DOHH2 (cell line): ENCODE measurements at regions not wholly inside any gene's neighbourhood (a gene's known extent, or its start where the extent isn't known, plus 50 kb on each side); places are given as distances from the start of the nearest gene placed in this dataset.
A peak's percentile ranks its signal among the peaks of the same experiment; 100 is the strongest.

ENCODE experiments used
- H3F3A ChIP-seq: fragments of 200-600 bp; sonication (generic), shearing (Covaris generic); 2 replicates; pipeline ENCODE4 v1.6.0; 2016; ENCODE audit warnings: antibody characterized with exemption, mild to moderate bottlenecking; ENCODE audit not compliant: control insufficient read depth, insufficient read depth
- H3K27ac ChIP-seq: fragments of 200-600 bp; sonication (generic); 2 replicates; pipeline ENCODE4 v1.5.1; 2014; ENCODE audit warnings: low read depth, mild to moderate bottlenecking, low read length, moderate library complexity
- H3K27me3 ChIP-seq: fragments of 200-600 bp; sonication (generic); 2 replicates; pipeline ENCODE4 v1.6.1; 2014; ENCODE audit warnings: mild to moderate bottlenecking, low read length, mixed read lengths; ENCODE audit not compliant: control insufficient read depth
- H3K36me3 ChIP-seq: fragments of 200-600 bp; sonication (generic); 2 replicates; pipeline ENCODE4 v1.6.1; 2014; ENCODE audit warnings: mild to moderate bottlenecking, low read length, moderate library complexity, mixed read lengths; ENCODE audit not compliant: control insufficient read depth
- H3K4me1 ChIP-seq: fragments of 200-600 bp; sonication (generic); 2 replicates; pipeline ENCODE4 v1.6.1; 2014; ENCODE audit warnings: mild to moderate bottlenecking, low read length, mixed read lengths; ENCODE audit not compliant: control insufficient read depth
- H3K4me2 ChIP-seq: fragments of 200-600 bp; sonication (generic); 2 replicates; pipeline ENCODE4 v1.6.0; 2014; ENCODE audit warnings: mild to moderate bottlenecking, low read length, moderate library complexity
- H3K4me3 ChIP-seq: fragments of 200-600 bp; sonication (generic); 2 replicates; pipeline ENCODE4 v1.5.1; 2014; ENCODE audit warnings: mild to moderate bottlenecking, low read length, mixed read lengths
- H3K79me2 ChIP-seq: fragments of 200-600 bp; sonication (generic); 2 replicates; pipeline ENCODE4 v1.6.1; 2014; ENCODE audit warnings: mild to moderate bottlenecking, low read length, mixed read lengths; ENCODE audit not compliant: control insufficient read depth
- H3K9me2 ChIP-seq: fragments of 200-600 bp; sonication (generic); replicated peaks from 2 replicates; pipeline ENCODE4 v1.6.1; 2014; ENCODE audit warnings: mild to moderate bottlenecking, low read length, mixed read lengths; ENCODE audit not compliant: control insufficient read depth
- H3K9me3 ChIP-seq: fragments of 200-600 bp; sonication (generic); 2 replicates; pipeline ENCODE4 v1.6.1; 2014; ENCODE audit warnings: antibody characterized with exemption, low read length, mixed read lengths; ENCODE audit not compliant: control insufficient read depth, insufficient read depth
- H4K20me1 ChIP-seq: fragments of 200-600 bp; sonication (generic); 2 replicates; pipeline ENCODE4 v1.6.0; 2014; ENCODE audit warnings: low read depth, mild to moderate bottlenecking, antibody characterized with exemption, low read length, moderate library complexity; ENCODE audit not compliant: control insufficient read depth, insufficient read depth
- CTCF ChIP-seq: fragments of 200-600 bp; sonication (generic); IDR thresholded peaks from one replicate; pipeline ENCODE4 v1.5.1; 2014; ENCODE audit warnings: antibody characterized with exemption, mild to moderate bottlenecking, low read depth, low read length; ENCODE audit not compliant: poor library complexity, severe bottlenecking
- EZH2phosphoT487 ChIP-seq: fragments of 200-600 bp; sonication (generic); IDR thresholded peaks from 2 replicates; pipeline ENCODE4 v1.6.1; 2017; ENCODE audit warnings: borderline replicate concordance, mild to moderate bottlenecking, antibody characterized with exemption, low read length, moderate library complexity, mixed read lengths

DNA sequence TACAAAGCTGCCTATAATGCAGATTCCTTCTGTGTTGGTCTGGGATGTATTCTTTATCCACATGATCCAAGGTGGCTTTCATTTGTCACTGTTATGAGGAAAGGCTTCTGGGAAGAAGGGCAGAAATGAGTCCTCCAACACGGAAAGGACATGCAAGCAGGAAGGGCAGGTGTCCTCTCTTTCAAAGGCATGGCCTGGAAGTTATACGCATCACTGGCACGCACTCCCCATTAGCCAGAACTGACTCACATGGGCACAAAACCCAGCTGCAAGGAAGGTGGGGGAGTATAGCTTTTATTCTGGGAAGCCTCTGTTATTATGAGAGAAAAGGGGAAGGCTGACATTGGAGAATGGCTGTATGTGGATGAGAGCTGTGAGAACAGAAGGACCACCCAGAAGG is 141.3 kb upstream of the ZNF618 start:
- Histone ChIP-seq H3K79me2 (no peaks in the 10 kb centered on the region), H3F3A (no peaks in the 10 kb centered on the region), H3K36me3 (no peaks in the 10 kb centered on the region), H3K4me2 (no peak overlapping the region), H3K27ac (no peak overlapping the region), H3K27me3 (peaks cover 4% of the 10 kb centered on the region; the same call in 1 of the 2 replicates), H3K4me3 (no peak overlapping the region), H4K20me1 (no peaks in the 10 kb centered on the region), H3K9me2 (no peaks in the 10 kb centered on the region), H3K9me3 (0 out of 2 replicates have a peak, but pooled peaks cover 6% of the 10 kb centered on the region), H3K4me1 (no peaks in the 10 kb centered on the region)
- TF ChIP-seq EZH2phosphoT487, result no peak
- no peak for TF ChIP-seq CTCF

DNA sequence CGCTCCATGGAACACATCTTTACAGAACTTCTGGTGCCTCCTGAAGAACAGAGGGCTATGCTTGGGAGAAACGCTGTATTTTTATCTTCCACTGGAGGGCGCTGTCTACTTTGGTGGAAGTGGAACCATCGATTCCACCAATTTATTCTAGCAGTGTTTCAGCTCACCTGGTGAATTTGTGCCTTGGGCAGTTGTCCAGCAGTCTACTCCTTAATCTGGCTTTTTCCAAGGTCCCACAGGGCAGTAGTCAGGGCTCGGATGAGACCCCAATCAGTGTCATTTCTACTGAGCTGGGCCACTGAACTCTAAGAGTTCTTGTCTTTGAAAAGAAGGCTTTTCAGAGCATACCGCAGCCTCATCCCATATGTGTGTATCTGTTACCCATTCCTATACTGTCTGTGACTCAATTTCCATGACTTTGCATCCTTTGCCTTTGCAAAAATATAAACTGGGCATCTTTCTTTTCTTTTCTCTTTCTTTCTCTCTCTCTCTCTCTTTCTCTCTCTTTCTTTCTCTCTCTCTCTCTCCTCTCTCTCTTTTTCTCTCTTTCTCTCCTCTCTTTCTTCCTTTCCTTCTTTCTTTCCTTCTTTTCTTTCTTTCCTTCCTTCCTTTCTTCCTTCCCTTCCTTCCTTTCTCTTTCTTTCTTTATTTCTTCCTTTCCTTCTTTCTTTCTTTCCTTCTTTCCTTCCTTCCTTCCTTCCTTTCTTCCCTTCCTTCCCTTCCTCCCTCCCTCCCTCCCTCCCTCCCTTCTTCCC is 138.4 kb upstream of the ZNF618 start:
- Histone ChIP-seq H3K9me3 (no peaks in the 10 kb centered on the region), H3K9me2 (no peaks in the 10 kb centered on the region), H3K27me3 (no peaks in the 10 kb centered on the region), H3K4me3 (no peak overlapping the region), H3K4me2 (no peak overlapping the region), H3K79me2 (no peaks in the 10 kb centered on the region), H3K36me3 (no peaks in the 10 kb centered on the region), H4K20me1 (no peaks in the 10 kb centered on the region), H3F3A (no peaks in the 10 kb centered on the region), H3K4me1 (no peaks in the 10 kb centered on the region), H3K27ac (no peak overlapping the region)
- no peak for TF ChIP-seq EZH2phosphoT487
- peak; percentile 80 for TF ChIP-seq CTCF

GRCh38 chr9:113738496-113738892 is 137.6 kb upstream of the ZNF618 start:
- Histone ChIP-seq H4K20me1 (no peaks in the 10 kb centered on the region), H3K79me2 (no peaks in the 10 kb centered on the region), H3F3A (no peaks in the 10 kb centered on the region), H3K27ac (no peak overlapping the region), H3K36me3 (no peaks in the 10 kb centered on the region), H3K27me3 (no peaks in the 10 kb centered on the region), H3K4me3 (no peak overlapping the region), H3K9me3 (no peaks in the 10 kb centered on the region), H3K9me2 (no peaks in the 10 kb centered on the region), H3K4me1 (no peaks in the 10 kb centered on the region), H3K4me2 (no peak overlapping the region)
- no peak for TF ChIP-seq CTCF
- no peak for TF ChIP-seq EZH2phosphoT487
